MM.1S (cell line): ENCODE measurements at regions not wholly inside any gene's neighbourhood (a gene's known extent, or its start where the extent isn't known, plus 50 kb on each side); places are given as distances from the start of the nearest gene placed in this dataset.
A peak's percentile ranks its signal among the peaks of the same experiment; 100 is the strongest.

Experiments used
- DNase-seq: peaks from one replicate; pipeline ENCODE4 v3.0.0-alpha.2; 2015
- H2AFZ ChIP-seq: fragments of 300-600 bp; sonication (generic); 2 replicates; pipeline ENCODE4 v1.6.0; 2016; ENCODE audit warnings: antibody characterized with exemption, low read length
- H3F3A ChIP-seq: fragments of 300-600 bp; sonication (generic); 2 replicates; pipeline ENCODE4 v1.6.1; 2016; ENCODE audit warnings: mild to moderate bottlenecking, antibody characterized with exemption, low read length, moderate library complexity, mixed read lengths; ENCODE audit not compliant: insufficient read depth
- H3K27ac ChIP-seq: fragments of 300-600 bp; sonication (generic); 2 replicates; pipeline ENCODE4 v1.5.1; 2016; ENCODE audit warnings: mild to moderate bottlenecking, low read length
- H3K27me3 ChIP-seq: fragments of 300-600 bp; sonication (generic); replicated peaks from 2 replicates; pipeline ENCODE4 v1.6.0; 2016; ENCODE audit warnings: low read length; ENCODE audit not compliant: insufficient read depth
- H3K36me3 ChIP-seq: fragments of 300-600 bp; sonication (generic); replicated peaks from 2 replicates; pipeline ENCODE4 v1.6.1; 2016; ENCODE audit warnings: mild to moderate bottlenecking, low read length, mixed read lengths; ENCODE audit not compliant: insufficient read depth
- H3K4me1 ChIP-seq: fragments of 300-600 bp; sonication (generic); 2 replicates; pipeline ENCODE4 v1.6.1; 2016; ENCODE audit warnings: low read length, mixed read lengths
- H3K4me2 ChIP-seq: fragments of 300-600 bp; sonication (generic); 2 replicates; pipeline ENCODE4 v1.6.0; 2016; ENCODE audit warnings: low read depth, low read length
- H3K4me3 ChIP-seq: fragments of 300-600 bp; sonication (generic); 2 replicates; pipeline ENCODE4 v1.5.1; 2016; ENCODE audit warnings: low read length, mixed read lengths
- H3K79me2 ChIP-seq: fragments of 300-600 bp; sonication (generic); 2 replicates; pipeline ENCODE4 v1.6.1; 2016; ENCODE audit warnings: mixed run types, low read length, mixed read lengths
- H3K9ac ChIP-seq: fragments of 300-600 bp; sonication (generic); 2 replicates; pipeline ENCODE4 v1.6.1; 2016; ENCODE audit warnings: low read length, mixed read lengths
- H3K9me2 ChIP-seq: fragments of 300-600 bp; sonication (generic); replicated peaks from 2 replicates; pipeline ENCODE4 v1.6.1; 2016; ENCODE audit warnings: mild to moderate bottlenecking, low read length, mixed read lengths; ENCODE audit not compliant: insufficient read depth
- H3K9me3 ChIP-seq: fragments of 300-600 bp; sonication (generic); replicated peaks from 2 replicates; pipeline ENCODE4 v1.6.1; 2016; ENCODE audit warnings: mild to moderate bottlenecking, low read length, mixed read lengths; ENCODE audit not compliant: insufficient read depth
- H4K20me1 ChIP-seq: fragments of 300-600 bp; sonication (generic); 2 replicates; pipeline ENCODE4 v1.6.1; 2016; ENCODE audit warnings: mild to moderate bottlenecking, low read length, moderate library complexity, mixed read lengths; ENCODE audit not compliant: insufficient read depth
- CTCF ChIP-seq: fragments of 300-600 bp; sonication (generic); IDR thresholded peaks from 2 replicates; pipeline ENCODE4 v1.5.1; 2016; ENCODE audit warnings: antibody characterized with exemption, low read length, mixed read lengths
- EZH2 ChIP-seq: fragments of 300-600 bp; sonication (generic); optimal IDR thresholded peaks from 2 replicates; pipeline ENCODE3; 2017; ENCODE audit warnings: low read depth, mild to moderate bottlenecking, antibody characterized with exemption, low read length, mixed read lengths
- EZH2phosphoT487 ChIP-seq: fragments of 300-600 bp; sonication (generic); IDR thresholded peaks from 2 replicates; pipeline ENCODE4 v1.6.1; 2018; ENCODE audit warnings: antibody characterized with exemption, low read length

GRCh38 chr17:79465011-79465680 is 145.7 kb downstream of the RBFOX3 start:
- Histone ChIP-seq H3K9me2 (no peaks in the 10 kb centered on the region), H3K27me3 (peaks cover 93% of the 10 kb centered on the region), H3K4me1 (no peaks in the 10 kb centered on the region), H3K4me3 (no peak overlapping the region), H3K9me3 (no peaks in the 10 kb centered on the region), H3K9ac (no peak overlapping the region), H3K4me2 (no peak overlapping the region), H3K36me3 (no peaks in the 10 kb centered on the region), H2AFZ (no peak overlapping the region), H3K79me2 (no peaks in the 10 kb centered on the region), H3K27ac (no peak overlapping the region), H3F3A (no peaks in the 10 kb centered on the region), H4K20me1 (no peaks in the 10 kb centered on the region)
- peak; percentile 2 for TF ChIP-seq EZH2
- TF ChIP-seq EZH2phosphoT487: no peak
- no peak for DNase-seq

- H3K4me1 ChIP-seq: no peaks in the 10 kb centered on the region
- H3K36me3 ChIP-seq: no peaks in the 10 kb centered on the region
- H3K4me3 ChIP-seq: no peak overlapping the region
- H3K9ac ChIP-seq: no peak overlapping the region
- H2AFZ ChIP-seq: no peak overlapping the region
- H3K4me2 ChIP-seq: no peak overlapping the region
- H3K9me3 ChIP-seq: no peaks in the 10 kb centered on the region
- no peak for DNase-seq
- TF ChIP-seq EZH2 (no peak), CTCF (no peak), EZH2phosphoT487 (no peak)
- H4K20me1 ChIP-seq: no peaks in the 10 kb centered on the region
- no peaks in the 10 kb centered on the region for H3K79me2 ChIP-seq
- H3K9me2 ChIP-seq: no peaks in the 10 kb centered on the region
- no peaks in the 10 kb centered on the region for H3F3A ChIP-seq
- peaks cover 93% of the 10 kb centered on the region for H3K27me3 ChIP-seq
- H3K27ac ChIP-seq: no peak overlapping the region
Measured at GRCh38 chr17:79464318-79465010, 146.4 kb downstream of the RBFOX3 start.

- peaks cover 94% of the 10 kb centered on the region for H3K27me3 ChIP-seq
- no peak overlapping the region for H3K4me3 ChIP-seq
- H3F3A ChIP-seq: no peaks in the 10 kb centered on the region
- H3K4me1 ChIP-seq: no peaks in the 10 kb centered on the region
- H3K9me2 ChIP-seq: no peaks in the 10 kb centered on the region
- no peaks in the 10 kb centered on the region for H3K36me3 ChIP-seq
- no peak for TF ChIP-seq EZH2
- no peak for TF ChIP-seq CTCF
- TF ChIP-seq EZH2phosphoT487: no peak
- H3K9ac ChIP-seq: no peak overlapping the region
- DNase-seq: no peak
- no peaks in the 10 kb centered on the region for H4K20me1 ChIP-seq
- no peak overlapping the region for H3K27ac ChIP-seq
- H2AFZ ChIP-seq: no peak overlapping the region
- H3K4me2 ChIP-seq: no peak overlapping the region
- H3K79me2 ChIP-seq: no peaks in the 10 kb centered on the region
- no peaks in the 10 kb centered on the region for H3K9me3 ChIP-seq
Measured at GRCh38 chr17:79463421-79464317, 147.2 kb downstream of the RBFOX3 start.
